ENCODE measurements at regions not wholly inside any gene's neighbourhood (a gene's known extent, or its start where the extent isn't known, plus 50 kb on each side); places are given as distances from the start of the nearest gene placed in this dataset.
A peak's percentile ranks its signal among the peaks of the same experiment; 100 is the strongest.

DNA sequence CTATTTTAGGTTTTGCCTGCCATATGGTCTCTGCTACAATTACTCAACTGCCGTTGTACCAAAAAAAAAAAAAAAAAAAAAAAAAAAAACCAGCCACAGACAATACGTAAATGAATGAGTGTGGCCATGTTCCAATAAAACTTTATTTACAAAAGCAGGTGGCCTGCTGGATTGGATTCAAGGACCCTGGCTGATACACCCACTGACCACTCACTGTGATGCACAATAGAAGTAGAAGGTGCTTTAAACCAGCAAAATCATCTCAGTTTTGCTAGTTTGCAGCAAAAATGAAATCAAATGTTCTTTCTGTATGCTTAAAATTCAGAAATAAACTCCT, 137.4 kb downstream of the AKAIN1 start:
- no TSS peak for BruUV-seq (replicated peaks)
- DNase-seq (ENCODE audit: low spot score), result no peak
- H3K27ac ChIP-seq (ENCODE audit: low read depth, low read length, poor library complexity, severe bottlenecking), result peak overlapping the region; percentile 4
- peaks cover 30% of the 10 kb centered on the region for H3K4me1 ChIP-seq (ENCODE audit: insufficient read depth, low read length, poor library complexity, severe bottlenecking)
- ChIA-PET POLR2A (ENCODE audit: low non-redundant PET) (no interaction called here), CTCF (no interaction called here)
- no peaks in the 10 kb centered on the region for H3K36me3 ChIP-seq (ENCODE audit: insufficient read depth, low read length, poor library complexity, severe bottlenecking)
- no peak overlapping the region for H3K4me3 ChIP-seq (ENCODE audit: low read depth, low read length, poor library complexity, severe bottlenecking)
- no peaks in the 10 kb centered on the region for H3K27me3 ChIP-seq (replicated peaks; ENCODE audit: insufficient read depth, low read depth, low read length, poor library complexity)
- TF ChIP-seq, protein P1, sequence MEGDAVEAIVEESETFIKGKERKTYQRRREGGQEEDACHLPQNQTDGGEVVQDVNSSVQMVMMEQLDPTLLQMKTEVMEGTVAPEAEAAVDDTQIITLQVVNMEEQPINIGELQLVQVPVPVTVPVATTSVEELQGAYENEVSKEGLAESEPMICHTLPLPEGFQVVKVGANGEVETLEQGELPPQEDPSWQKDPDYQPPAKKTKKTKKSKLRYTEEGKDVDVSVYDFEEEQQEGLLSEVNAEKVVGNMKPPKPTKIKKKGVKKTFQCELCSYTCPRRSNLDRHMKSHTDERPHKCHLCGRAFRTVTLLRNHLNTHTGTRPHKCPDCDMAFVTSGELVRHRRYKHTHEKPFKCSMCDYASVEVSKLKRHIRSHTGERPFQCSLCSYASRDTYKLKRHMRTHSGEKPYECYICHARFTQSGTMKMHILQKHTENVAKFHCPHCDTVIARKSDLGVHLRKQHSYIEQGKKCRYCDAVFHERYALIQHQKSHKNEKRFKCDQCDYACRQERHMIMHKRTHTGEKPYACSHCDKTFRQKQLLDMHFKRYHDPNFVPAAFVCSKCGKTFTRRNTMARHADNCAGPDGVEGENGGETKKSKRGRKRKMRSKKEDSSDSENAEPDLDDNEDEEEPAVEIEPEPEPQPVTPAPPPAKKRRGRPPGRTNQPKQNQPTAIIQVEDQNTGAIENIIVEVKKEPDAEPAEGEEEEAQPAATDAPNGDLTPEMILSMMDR (conservative IDR thresholded peaks at IDR 0.05; ENCODE audit: low read depth, low read length), result no peak
- no peak for TF ChIP-seq EZH2 (IDR thresholded peaks at IDR 0.05; ENCODE audit: borderline replicate concordance, low read depth, low read length, poor library complexity, severe bottlenecking)
- H3K9me3 ChIP-seq (ENCODE audit: low read depth, low read length, poor library complexity, severe bottlenecking), result no peaks in the 10 kb centered on the region
- intact Hi-C loops (cut with micrococcal nuclease; ENCODE audit: unreplicated experiment), result loop anchor here (5.0 to 10.0 kb wide), 4 partner anchors 295 to 1217 kb away; partner anchors contain the start of gene DLGAP1

DNA sequence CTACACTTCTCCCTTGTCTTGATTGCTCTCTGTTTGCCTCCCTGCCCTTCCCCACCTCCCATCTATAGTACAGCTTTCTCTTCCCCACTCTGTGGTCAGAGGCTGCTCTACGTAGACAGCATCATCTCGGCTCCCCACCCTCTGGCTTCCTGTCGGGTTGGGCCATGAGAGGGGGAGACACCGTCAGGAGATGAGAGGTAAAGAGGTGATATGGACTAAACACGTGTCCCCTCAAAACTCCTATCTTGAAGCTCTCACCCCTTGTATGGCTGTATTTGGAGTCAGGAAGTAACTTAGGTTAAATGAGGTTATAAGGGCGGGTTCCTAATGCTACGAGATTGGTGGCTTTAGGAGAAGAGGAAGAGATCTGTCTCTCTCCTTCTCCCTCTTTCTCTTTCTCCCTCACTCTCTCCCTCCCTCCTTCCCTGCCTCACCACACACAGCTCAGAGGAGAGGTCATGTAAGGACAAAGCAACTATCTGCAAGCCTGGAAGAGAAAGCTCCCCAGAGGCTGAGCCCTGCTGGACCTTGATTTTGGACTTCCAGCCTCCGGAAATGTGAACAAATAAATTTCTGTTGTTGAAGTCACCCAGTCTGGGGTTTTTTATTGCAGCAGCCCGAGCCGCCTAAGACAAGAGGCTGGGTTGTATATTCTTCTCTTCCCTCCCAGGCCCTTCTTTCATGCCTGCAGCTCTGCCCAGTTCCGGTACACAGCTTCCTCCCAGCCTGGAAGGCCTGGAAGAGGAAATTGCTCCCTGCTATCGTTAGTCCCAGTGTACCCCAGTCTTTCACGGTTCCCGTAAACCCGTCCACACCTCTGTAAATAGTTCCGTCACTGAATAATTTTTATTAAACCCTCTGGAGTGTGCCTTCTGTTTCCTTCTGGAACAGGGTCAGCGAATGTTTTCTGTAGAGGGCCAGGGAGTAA, 138.0 kb downstream of the AKAIN1 start:
- POLR2A ChIA-PET (ENCODE audit: low non-redundant PET), result no interaction called here
- Histone ChIP-seq H3K27me3 (replicated peaks; ENCODE audit: insufficient read depth, low read depth, low read length, poor library complexity) (no peaks in the 10 kb centered on the region), H3K4me3 (ENCODE audit: low read depth, low read length, poor library complexity, severe bottlenecking) (no peak overlapping the region), H3K36me3 (ENCODE audit: insufficient read depth, low read length, poor library complexity, severe bottlenecking) (no peaks in the 10 kb centered on the region), H3K9me3 (ENCODE audit: low read depth, low read length, poor library complexity, severe bottlenecking) (no peaks in the 10 kb centered on the region), H3K4me1 (ENCODE audit: insufficient read depth, low read length, poor library complexity, severe bottlenecking) (peaks cover 24% of the 10 kb centered on the region), H3K27ac (ENCODE audit: low read depth, low read length, poor library complexity, severe bottlenecking) (peak overlapping the region; percentile 4)
- peak; percentile 17 for DNase-seq (ENCODE audit: low spot score)
- no TSS peak for BruUV-seq (replicated peaks)
- intact Hi-C loops (cut with micrococcal nuclease; ENCODE audit: unreplicated experiment), result loop anchor here (5.0 to 10.0 kb wide), 4 partner anchors 294 to 1217 kb away; partner anchors contain the start of gene DLGAP1
- CTCF ChIA-PET, result no interaction called here
- TF ChIP-seq, protein P1 (conservative IDR thresholded peaks at IDR 0.05; ENCODE audit: low read depth, low read length), result no peak
- no peak for TF ChIP-seq EZH2 (IDR thresholded peaks at IDR 0.05; ENCODE audit: borderline replicate concordance, low read depth, low read length, poor library complexity, severe bottlenecking)

DNA sequence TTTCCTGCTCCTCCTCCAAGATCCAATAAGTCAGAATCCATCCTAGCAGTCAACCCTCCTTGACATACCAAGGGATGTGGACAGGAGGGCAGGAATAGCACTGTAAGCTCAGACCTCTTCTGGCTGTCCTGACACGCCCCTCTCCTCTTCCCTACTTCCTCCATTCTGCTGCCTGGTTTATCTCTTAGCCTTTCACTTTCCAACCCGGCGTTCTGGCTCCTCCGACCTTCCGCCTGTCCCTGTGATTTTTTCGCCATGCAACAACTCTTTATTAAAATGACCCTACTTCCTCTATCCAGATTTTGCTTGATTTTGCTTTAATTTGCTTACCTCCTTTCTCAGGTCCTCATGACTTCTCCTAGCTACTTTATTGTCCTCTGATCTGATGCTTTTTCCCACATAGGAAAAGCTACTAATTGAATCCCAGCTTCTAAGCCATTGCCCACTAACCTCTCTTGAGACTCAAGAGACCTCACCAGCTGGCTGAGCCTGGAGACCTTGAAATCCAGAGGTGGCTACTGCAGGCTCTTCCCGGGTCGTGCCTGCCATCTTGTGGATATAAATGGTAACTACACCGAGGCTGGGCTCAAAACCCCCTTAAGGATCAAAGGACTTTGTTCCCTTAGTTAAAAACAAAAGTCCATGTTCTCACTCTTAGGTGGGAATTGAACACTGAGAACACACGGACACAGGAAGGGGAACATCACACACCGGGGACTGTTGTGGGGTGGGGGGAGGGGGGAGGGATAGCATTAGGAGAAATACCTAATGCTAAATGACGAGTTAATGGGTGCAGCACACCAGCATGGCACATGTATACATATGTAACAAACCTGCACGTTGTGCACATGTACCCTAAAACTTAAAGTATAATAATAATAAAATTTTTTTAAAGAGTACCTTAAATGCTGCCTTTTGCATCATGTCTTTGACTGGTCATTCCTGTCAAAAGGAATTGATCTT, 139.4 kb downstream of the AKAIN1 start:
- H3K36me3 ChIP-seq (ENCODE audit: insufficient read depth, low read length, poor library complexity, severe bottlenecking), result no peaks in the 10 kb centered on the region

More for the DNA sequence above, 139.4 kb downstream of the AKAIN1 start:
- Histone ChIP-seq H3K27ac (ENCODE audit: low read depth, low read length, poor library complexity, severe bottlenecking) (no peak overlapping the region), H3K4me1 (ENCODE audit: insufficient read depth, low read length, poor library complexity, severe bottlenecking) (peaks cover 20% of the 10 kb centered on the region), H3K27me3 (replicated peaks; ENCODE audit: insufficient read depth, low read depth, low read length, poor library complexity) (no peaks in the 10 kb centered on the region), H3K4me3 (ENCODE audit: low read depth, low read length, poor library complexity, severe bottlenecking) (no peak overlapping the region), H3K9me3 (ENCODE audit: low read depth, low read length, poor library complexity, severe bottlenecking) (no peaks in the 10 kb centered on the region)
- TF ChIP-seq, protein P1 (conservative IDR thresholded peaks at IDR 0.05; ENCODE audit: low read depth, low read length), result peak; percentile 83
- no peak for TF ChIP-seq EZH2 (IDR thresholded peaks at IDR 0.05; ENCODE audit: borderline replicate concordance, low read depth, low read length, poor library complexity, severe bottlenecking)
- intact Hi-C loops (cut with micrococcal nuclease; ENCODE audit: unreplicated experiment), result loop anchor here (2.0 to 10.0 kb wide), 6 partner anchors 293 to 1777 kb away; partner anchors contain the start of gene DLGAP1
- ChIA-PET CTCF (interaction anchor here (0.6 to 1.7 kb wide), 2 partner anchors 951 to 1366 kb away, joined by 3 to 7 read pairs; no protein-coding TSS in a partner anchor), POLR2A (ENCODE audit: low non-redundant PET) (no interaction called here)
- peak; percentile 85 for DNase-seq (ENCODE audit: low spot score)
- no TSS peak for BruUV-seq (replicated peaks)
